Hepatocyte (in vitro differentiated cells): ENCODE measurements at regions not wholly inside any gene's neighbourhood (a gene's known extent, or its start where the extent isn't known, plus 50 kb on each side); places are given as distances from the start of the nearest gene placed in this dataset.
A peak's percentile ranks its signal among the peaks of the same experiment; 100 is the strongest.

Experiments used
- DNase-seq: peaks from one replicate; pipeline ENCODE4 v3.0.0-alpha.2; 2016; ENCODE audit warnings: low spot score
- H2AFZ ChIP-seq: fragments of 200-600 bp; sonication (generic); 2 replicates; pipeline ENCODE4 v1.6.0; 2016; ENCODE audit warnings: antibody characterized with exemption, mild to moderate bottlenecking
- H3K27ac ChIP-seq: fragments of 200-600 bp; sonication (generic); 2 replicates; pipeline ENCODE4 v1.5.1; 2016; ENCODE audit warnings: mild to moderate bottlenecking
- H3K27me3 ChIP-seq: fragments of 200-600 bp; sonication (generic); 2 replicates; pipeline ENCODE4 v1.6.1; 2016
- H3K36me3 ChIP-seq: fragments of 200-600 bp; sonication (generic); replicated peaks from 2 replicates; pipeline ENCODE4 v1.5.1; 2016; ENCODE audit warnings: low read depth; ENCODE audit not compliant: insufficient read depth
- H3K4me1 ChIP-seq: fragments of 200-600 bp; sonication (generic); 2 replicates; pipeline ENCODE4 v1.5.1; 2016; ENCODE audit warnings: mild to moderate bottlenecking, moderate library complexity; ENCODE audit not compliant: insufficient read depth
- H3K4me2 ChIP-seq: fragments of 200-600 bp; sonication (generic); 2 replicates; pipeline ENCODE4 v1.6.0; 2016
- H3K4me3 ChIP-seq: fragments of 200-600 bp; sonication (generic); 2 replicates; pipeline ENCODE4 v1.5.1; 2016; ENCODE audit warnings: mild to moderate bottlenecking
- H3K79me2 ChIP-seq: fragments of 200-600 bp; sonication (generic); 2 replicates; pipeline ENCODE4 v1.6.0; 2017; ENCODE audit warnings: mild to moderate bottlenecking
- H3K9me2 ChIP-seq: fragments of 200-600 bp; sonication (generic); replicated peaks from 2 replicates; pipeline ENCODE4 v1.6.0; 2017; ENCODE audit warnings: mild to moderate bottlenecking; ENCODE audit not compliant: insufficient read depth
- H3K9me3 ChIP-seq: fragments of 200-600 bp; sonication (generic); 2 replicates; pipeline ENCODE4 v1.5.1; 2016; ENCODE audit warnings: low read depth, mild to moderate bottlenecking
- H4K20me1 ChIP-seq: fragments of 200-600 bp; sonication (generic); 2 replicates; pipeline ENCODE4 v1.6.0; 2016; ENCODE audit warnings: mild to moderate bottlenecking; ENCODE audit not compliant: insufficient read depth, poor library complexity, severe bottlenecking
- CTCF ChIP-seq: fragments of 200-600 bp; sonication (generic); IDR thresholded peaks from 2 replicates; pipeline ENCODE4 v1.5.1; 2016; ENCODE audit warnings: antibody characterized with exemption, mild to moderate bottlenecking; ENCODE audit not compliant: poor library complexity
- EZH2 ChIP-seq: fragments of 200-600 bp; sonication (generic); IDR thresholded peaks from 2 replicates; pipeline ENCODE4 v1.6.1; 2016; ENCODE audit warnings: antibody characterized with exemption, mild to moderate bottlenecking, borderline replicate concordance
- EZH2phosphoT487 ChIP-seq: fragments of 200-600 bp; sonication (generic); IDR thresholded peaks from one replicate; pipeline ENCODE4 v1.6.1; 2018; ENCODE audit warnings: antibody characterized with exemption, mild to moderate bottlenecking, low read depth, moderate library complexity; ENCODE audit not compliant: unreplicated experiment, severe bottlenecking
- WGBS: methylation state at CpG from one replicate; pipeline ENCODE4 v1.1.6; 2016; ENCODE audit warnings: low lambda C conversion rate; ENCODE audit errors: missing lambda C conversion rate; 5-methylcytosine and 5-hydroxymethylcytosine counted together

- Histone ChIP-seq H3K9me2 (no peaks in the 10 kb centered on the region), H3K79me2 (no peaks in the 10 kb centered on the region), H3K27ac (no peak overlapping the region), H3K4me1 (no peaks in the 10 kb centered on the region), H3K27me3 (no peaks in the 10 kb centered on the region), H4K20me1 (no peaks in the 10 kb centered on the region), H3K4me3 (no peak overlapping the region), H3K9me3 (no peaks in the 10 kb centered on the region), H3K4me2 (no peak overlapping the region), H3K36me3 (no peaks in the 10 kb centered on the region), H2AFZ (peak overlapping the region; percentile 4)
- WGBS, result 79% methylated on average over 3 of the region's 3 CpGs
- DNase-seq, result no peak
- no peak for TF ChIP-seq CTCF
- no peak for TF ChIP-seq EZH2phosphoT487
- no peak for TF ChIP-seq EZH2
These were observed 62.7 kb upstream of the SORBS2 start for GRCh38 chr4:185874516-185875230.

GRCh38 chr4:185875316-185875907, 63.4 kb upstream of the SORBS2 start:
- H3K27me3 ChIP-seq, result no peaks in the 10 kb centered on the region
- H3K4me1 ChIP-seq, result no peaks in the 10 kb centered on the region
- no peak for DNase-seq
- H3K9me2 ChIP-seq, result no peaks in the 10 kb centered on the region
- H3K9me3 ChIP-seq, result no peaks in the 10 kb centered on the region
- no peaks in the 10 kb centered on the region for H3K36me3 ChIP-seq
- no peak overlapping the region for H3K4me3 ChIP-seq
- no peaks in the 10 kb centered on the region for H4K20me1 ChIP-seq
- H3K27ac ChIP-seq, result no peak overlapping the region
- no peak for TF ChIP-seq CTCF
- TF ChIP-seq EZH2phosphoT487, result no peak
- no peak for TF ChIP-seq EZH2
- no peaks in the 10 kb centered on the region for H3K79me2 ChIP-seq
- H3K4me2 ChIP-seq, result no peak overlapping the region
- WGBS, result 92% methylated on average over 6 of the region's 6 CpGs
- no peak overlapping the region for H2AFZ ChIP-seq

- 91% methylated on average over 13 of the region's 14 CpGs for WGBS
These were observed 66.6 kb upstream of the SORBS2 start for GRCh38 chr4:185878633-185879032.

More at GRCh38 chr4:185878633-185879032, 66.6 kb upstream of the SORBS2 start:
- no peaks in the 10 kb centered on the region for H3K79me2 ChIP-seq
- H3K36me3 ChIP-seq, result no peaks in the 10 kb centered on the region
- H3K4me3 ChIP-seq, result no peak overlapping the region
- no peaks in the 10 kb centered on the region for H3K9me3 ChIP-seq
- no peak overlapping the region for H2AFZ ChIP-seq
- no peaks in the 10 kb centered on the region for H3K4me1 ChIP-seq
- no peak overlapping the region for H3K27ac ChIP-seq
- no peak overlapping the region for H3K4me2 ChIP-seq
- TF ChIP-seq EZH2 (no peak), CTCF (no peak), EZH2phosphoT487 (no peak)
- no peak for DNase-seq
- H4K20me1 ChIP-seq, result no peaks in the 10 kb centered on the region
- no peaks in the 10 kb centered on the region for H3K9me2 ChIP-seq
- no peaks in the 10 kb centered on the region for H3K27me3 ChIP-seq
